HG02938 (cell line): ENCODE measurements at regions not wholly inside any gene's neighbourhood (a gene's known extent, or its start where the extent isn't known, plus 50 kb on each side); places are given as distances from the start of the nearest gene placed in this dataset.

Experiments
- ATAC-seq: cut with Tn5 transposase; IDR thresholded peaks from one replicate; pipeline ENCODE4 v1.9.1; 2021; ENCODE audit warnings: mild to moderate bottlenecking, moderate library complexity; ENCODE audit not compliant: unreplicated experiment

- ATAC-seq = peak; percentile 79
Measured at GRCh38 chr18:56235481-56236013, 402.8 kb downstream of the TXNL1 start.

DNA sequence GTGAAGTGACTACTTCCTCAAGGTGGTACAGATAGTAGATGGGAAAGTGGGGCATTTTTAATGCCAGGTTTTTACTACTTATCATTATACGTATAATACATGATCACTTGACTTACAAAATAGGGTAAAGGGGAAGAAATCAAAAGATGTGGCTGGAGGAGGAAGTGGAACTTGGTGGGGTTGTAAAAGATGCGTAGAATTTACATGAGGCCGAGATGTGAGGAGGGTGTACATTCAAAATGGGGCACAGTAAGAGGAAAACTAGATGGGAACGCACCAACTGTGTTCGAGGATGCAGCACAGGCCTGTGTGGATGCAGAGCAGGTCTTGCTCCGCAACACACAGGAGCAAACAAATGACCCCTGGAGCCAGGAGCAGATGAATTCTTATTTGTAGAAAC is 403.3 kb downstream of the TXNL1 start:
- ATAC-seq = peak; percentile 20

- no peak for ATAC-seq
Measured at GRCh38 chr18:56233595-56233994, 404.8 kb downstream of the TXNL1 start.

GRCh38 chr18:56226025-56226424 is 412.4 kb downstream of the TXNL1 start:
- no peak for ATAC-seq

DNA sequence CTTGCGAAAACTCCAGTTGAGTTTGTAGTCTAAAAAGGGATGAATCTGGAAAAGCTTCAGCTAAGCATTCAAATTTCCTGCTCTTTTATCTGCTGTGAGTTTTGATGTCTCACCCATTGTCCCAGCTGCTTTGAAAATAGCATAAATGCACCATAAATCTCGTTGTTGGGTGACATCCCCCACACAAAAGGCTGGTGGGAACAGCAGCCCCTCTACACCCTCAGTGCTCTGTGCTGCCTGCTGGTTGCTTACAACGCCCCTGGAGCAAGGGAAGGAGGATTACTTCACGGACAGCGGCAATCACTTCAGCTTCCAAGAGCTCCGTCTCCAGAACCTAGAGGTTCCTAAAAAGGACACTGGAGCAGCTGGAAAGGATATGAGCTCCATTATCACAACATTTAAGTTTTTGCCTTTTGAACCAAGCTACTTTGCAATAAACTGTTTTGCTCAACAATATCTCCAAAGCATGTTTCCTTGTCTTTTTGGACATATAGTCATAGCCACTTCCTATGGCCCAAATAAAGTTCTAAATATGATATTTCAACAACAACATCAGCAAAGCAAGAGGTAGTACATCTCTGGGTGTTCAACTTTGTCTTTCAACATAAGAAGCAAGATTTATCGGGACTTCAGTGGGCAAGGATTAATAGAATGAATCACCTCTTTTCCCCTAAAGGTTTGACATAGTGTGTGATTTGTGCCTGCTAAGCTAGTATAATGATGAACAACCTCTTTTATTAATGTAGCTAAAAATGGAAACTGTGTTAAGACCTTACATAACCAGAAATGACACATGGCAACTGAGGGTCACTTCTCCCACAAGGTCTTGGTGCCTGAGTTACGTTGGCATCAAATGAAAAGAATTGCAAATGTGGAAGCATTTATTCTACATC is 413.5 kb downstream of the TXNL1 start:
- no peak for ATAC-seq

DNA sequence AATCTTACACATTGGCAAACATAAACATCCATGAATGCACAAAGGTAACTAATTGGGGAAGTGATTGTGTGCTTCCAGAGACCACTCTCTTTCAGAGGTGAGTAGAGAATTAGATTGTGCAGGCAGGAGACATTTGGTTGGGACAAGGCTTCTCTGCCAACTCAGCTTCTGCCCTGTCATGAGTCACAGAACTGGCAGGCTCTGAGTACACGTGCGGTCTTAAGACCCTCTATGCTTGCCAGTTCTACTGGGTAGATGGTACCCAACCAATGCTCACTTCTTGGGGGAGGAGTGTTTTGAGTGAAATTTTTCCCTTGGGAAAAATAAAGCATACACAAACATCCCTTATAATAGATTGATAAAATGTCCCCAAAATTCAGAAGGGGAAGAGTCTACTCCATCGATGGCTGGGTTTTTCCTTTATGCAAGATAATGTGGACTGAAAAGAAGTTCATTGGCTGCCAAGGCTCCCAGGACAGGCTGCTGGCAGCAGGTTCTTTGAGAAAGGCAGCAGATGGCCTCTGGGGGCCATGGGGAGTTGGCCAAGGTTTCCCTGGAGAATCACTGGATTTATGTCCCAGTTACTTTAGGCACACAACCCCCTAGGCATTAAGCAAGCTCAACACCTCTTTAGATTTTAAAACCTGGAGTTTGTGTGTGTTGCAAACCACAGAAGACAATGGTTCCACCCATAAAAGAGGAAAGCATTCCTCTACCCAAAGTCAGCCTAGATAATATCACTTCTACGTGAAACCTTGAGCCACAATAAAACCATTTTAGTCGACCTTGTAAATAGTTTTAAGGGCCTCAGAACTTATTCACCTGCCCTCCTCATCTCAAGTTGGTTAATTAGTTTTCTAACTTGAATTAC is 417.0 kb downstream of the TXNL1 start:
- ATAC-seq = no peak

DNA sequence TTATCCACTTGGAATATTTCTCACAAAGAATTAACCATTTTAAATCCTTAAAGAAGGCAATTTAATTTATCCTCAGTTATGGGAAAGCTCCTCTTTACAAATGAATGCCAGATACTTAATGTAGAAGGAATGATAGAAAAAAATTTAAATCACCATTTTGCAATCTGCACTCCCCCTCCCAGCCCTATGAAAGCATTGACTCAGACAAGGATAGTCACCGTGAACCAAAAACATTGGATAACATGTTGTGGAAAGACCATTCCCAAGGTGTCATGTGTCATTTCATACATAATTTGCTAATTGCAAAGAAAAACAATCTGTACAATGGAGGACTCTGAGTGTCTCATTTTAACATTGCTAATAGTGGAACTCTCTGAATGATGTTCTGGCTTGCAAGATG is 421.0 kb downstream of the TXNL1 start:
- no peak for ATAC-seq

GRCh38 chr18:56214706-56215105 is 423.7 kb downstream of the TXNL1 start:
- no peak for ATAC-seq

- ATAC-seq = no peak
Measured at GRCh38 chr18:56210520-56210919, 427.9 kb downstream of the TXNL1 start.

- no peak for ATAC-seq
Measured at GRCh38 chr18:56207989-56208388, 430.4 kb downstream of the TXNL1 start.

GRCh38 chr18:56204052-56204451 is 434.3 kb downstream of the TXNL1 start:
- no peak for ATAC-seq

DNA sequence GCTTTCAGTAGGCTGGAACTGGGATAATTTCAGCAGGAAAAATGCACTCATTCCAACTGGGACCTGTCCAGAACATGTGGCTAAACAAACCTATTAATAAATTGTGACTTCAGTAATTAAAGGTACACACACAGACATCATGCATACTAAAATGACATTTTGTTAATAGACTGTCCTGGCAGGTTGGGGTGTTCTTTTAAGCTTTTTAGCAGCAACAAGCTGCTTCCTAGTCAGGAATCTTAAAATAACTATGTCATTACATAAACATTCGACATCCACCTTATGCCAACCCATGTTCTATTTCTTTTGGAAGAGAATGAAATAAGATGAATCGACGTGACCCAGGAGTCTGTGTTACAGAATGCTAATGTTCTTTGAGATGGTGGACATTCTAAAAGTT is 435.7 kb downstream of the TXNL1 start:
- no peak for ATAC-seq

- no peak for ATAC-seq
Measured at GRCh38 chr18:56200381-56200911, 437.9 kb downstream of the TXNL1 start.

DNA sequence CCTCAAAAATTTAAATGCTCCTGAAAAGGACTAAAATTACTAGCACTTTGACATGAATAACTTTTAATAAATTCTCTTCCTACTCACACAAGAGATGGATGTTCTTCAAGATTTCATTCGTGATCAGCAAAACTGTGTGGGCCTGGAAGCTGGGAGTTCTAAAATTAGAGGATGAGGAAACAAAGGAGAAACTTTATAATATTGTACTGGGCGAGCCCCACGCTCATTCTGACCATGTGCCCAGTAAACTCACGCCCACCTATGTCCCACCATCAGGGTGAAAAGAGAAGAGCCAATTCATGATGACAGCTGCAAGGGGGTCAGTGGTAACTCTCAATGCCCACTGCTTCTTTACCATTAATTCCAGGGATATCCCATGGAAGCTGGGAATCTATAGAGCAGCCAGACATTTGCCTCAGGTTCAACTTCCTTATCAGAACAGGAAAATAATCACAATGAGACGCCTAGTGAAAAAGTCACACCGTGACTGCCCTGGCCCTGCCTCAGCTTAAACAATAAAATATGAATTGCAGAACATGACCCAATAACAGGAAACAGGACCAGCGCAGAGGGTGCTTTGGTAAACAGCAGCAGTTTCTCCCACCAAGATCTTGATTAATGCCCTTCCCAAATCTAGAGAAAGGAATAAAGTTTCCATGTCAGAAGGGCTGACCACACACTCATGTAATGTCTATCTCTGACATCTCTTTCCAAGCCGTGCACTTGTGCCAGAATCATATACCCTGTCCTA is 438.6 kb downstream of the TXNL1 start:
- no peak for ATAC-seq

GRCh38 chr18:56197241-56197859 is 441.0 kb downstream of the TXNL1 start:
- no peak for ATAC-seq

DNA sequence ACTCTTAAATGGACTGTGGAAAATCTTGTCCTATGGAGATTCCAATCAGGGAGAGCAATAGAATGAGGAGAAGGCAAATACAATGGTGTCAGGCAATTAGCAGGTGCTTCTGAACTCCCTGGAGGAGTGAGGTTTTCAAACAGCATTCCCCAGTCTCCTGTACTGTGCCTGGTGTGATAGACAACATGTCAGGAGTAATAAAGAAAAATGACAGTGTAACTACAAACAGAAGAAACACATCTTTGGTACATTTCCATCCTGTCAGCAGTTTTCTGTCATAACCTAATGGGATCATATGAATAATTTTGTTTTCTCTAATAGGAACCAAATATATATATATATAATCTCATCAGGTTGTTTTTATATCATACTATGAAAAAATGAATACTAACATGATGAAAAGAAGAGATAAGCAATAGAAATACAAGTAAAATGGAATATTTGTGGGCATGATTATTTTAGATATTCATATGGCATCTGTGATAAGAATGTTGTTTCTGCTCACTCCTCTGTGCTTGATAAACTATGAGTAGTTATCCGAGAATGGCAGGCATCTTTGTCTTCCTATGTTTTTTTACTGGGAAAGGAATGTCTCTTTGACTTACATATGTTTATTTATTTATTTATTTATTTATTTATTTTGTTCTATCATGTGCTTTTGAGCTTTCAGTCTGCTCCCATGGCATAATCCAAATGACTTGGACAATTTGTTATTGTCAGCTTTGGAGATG is 441.7 kb downstream of the TXNL1 start:
- ATAC-seq = no peak

DNA sequence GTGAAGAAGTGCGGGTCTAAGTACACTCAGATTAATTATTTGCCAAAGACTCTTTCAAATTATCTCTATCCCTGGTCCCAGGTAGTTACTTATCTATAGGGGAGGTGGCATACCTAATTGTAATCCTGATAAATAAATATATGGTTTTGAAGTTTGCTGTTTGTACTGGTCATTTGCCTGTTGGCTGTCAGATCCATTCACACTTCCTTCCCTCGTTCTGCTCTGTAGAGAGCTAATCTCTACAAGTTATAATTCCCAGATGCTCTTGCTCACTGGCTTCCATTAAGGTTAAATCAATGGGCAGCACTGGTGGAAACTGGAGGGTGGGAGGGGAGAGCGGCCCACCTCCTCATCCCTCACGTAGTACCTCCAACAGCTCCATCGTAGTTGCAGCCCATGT is 447.1 kb downstream of the TXNL1 start:
- ATAC-seq = no peak

- ATAC-seq = no peak
Measured at GRCh38 chr18:56189615-56190014, 448.8 kb downstream of the TXNL1 start.

GRCh38 chr18:56188529-56189275 is 449.7 kb downstream of the TXNL1 start:
- no peak for ATAC-seq
